SK-N-SH (cell line): ENCODE measurements at regions not wholly inside any gene's neighbourhood (a gene's known extent, or its start where the extent isn't known, plus 50 kb on each side); places are given as distances from the start of the nearest gene placed in this dataset.

ENCODE experiments used
- CTCF ChIA-PET: fragments of 300-600, 350-600 bp; formaldehyde crosslinking; extraction: SDS; loops from one replicate; lab custom pipeline; 2021; lab: Yijun Ruan, JAX
- POLR2A ChIA-PET: fragments of 350-600 bp; sonication (Branson Sonifier 250); formaldehyde crosslinking; extraction: SDS; loops from one replicate; lab custom pipeline; 2020; ENCODE audit warnings: antibody characterized with exemption, inconsistent platforms; lab: Yijun Ruan, JAX
- DNase-seq: peaks from one replicate; pipeline ENCODE4 v3.0.0; 2012
- H2AFZ ChIP-seq: fragments of 200-600 bp; sonication (generic); 2 replicates; pipeline ENCODE4 v1.8.1; 2016; ENCODE audit warnings: antibody characterized with exemption, mild to moderate bottlenecking, low read depth
- H3F3A ChIP-seq: fragments of 200-600 bp; sonication (generic); replicated peaks from 2 replicates; pipeline ENCODE3; 2016; ENCODE audit warnings: antibody characterized with exemption, mild to moderate bottlenecking; ENCODE audit not compliant: insufficient read depth
- H3K27ac ChIP-seq, 2 experiments: fragments of 200-500 bp in 1 of 2; fragments of 200-600 bp in 1 of 2; sonication (Bioruptor generic) in 1 of 2; sonication (generic), shearing (Covaris generic) in 1 of 2; 2 replicates each; pipeline versions ENCODE4 v1.5.1 to v1.6.1; 2014 to 2016; ENCODE audit warnings: low read depth in 2 of 2, inconsistent platforms in 1 of 2, low read length in 1 of 2, mild to moderate bottlenecking in 1 of 2, mixed read lengths in 1 of 2
- H3K27me3 ChIP-seq: fragments of 200-600 bp; sonication (generic), shearing (Covaris generic); 2 replicates; pipeline ENCODE4 v1.6.1; 2016; ENCODE audit warnings: mixed run types; ENCODE audit not compliant: insufficient read depth
- H3K36me3 ChIP-seq, 2 experiments: fragments of 200-500 bp in 1 of 2; fragments of 200-600 bp in 1 of 2; sonication (Bioruptor generic) in 1 of 2; sonication (generic) in 1 of 2; replicated peaks in 1 of 2; 2 replicates each; pipeline versions ENCODE3 to v1.5.1; 2014 to 2016; ENCODE audit warnings: low read length in 1 of 2, mild to moderate bottlenecking in 1 of 2; ENCODE audit not compliant: insufficient read depth in 2 of 2, control insufficient read depth in 1 of 2
- H3K4me1 ChIP-seq, 2 experiments: fragments of 200-500 bp in 1 of 2; fragments of 200-600 bp in 1 of 2; sonication (Bioruptor generic) in 1 of 2; sonication (generic), shearing (Covaris generic) in 1 of 2; 2 replicates each; pipeline versions ENCODE4 v1.5.1 to v1.6.1; 2014 to 2016; ENCODE audit warnings: low read depth in 1 of 2, low read length in 1 of 2, mixed run types in 1 of 2; ENCODE audit not compliant: insufficient read depth in 2 of 2, control insufficient read depth in 1 of 2
- H3K4me2 ChIP-seq: fragments of 200-600 bp; sonication (generic), shearing (Covaris generic); 2 replicates; pipeline ENCODE4 v1.6.1; 2017; ENCODE audit warnings: mixed run types
- H3K4me3 ChIP-seq, 2 experiments: fragments of 200-500 bp in 1 of 2; fragments of 200-600 bp in 1 of 2; sonication (Bioruptor generic) in 1 of 2; sonication (generic), shearing (Covaris generic) in 1 of 2; 2 replicates each; pipeline versions ENCODE4 v1.5.1 to v1.8.1; 2014 to 2016; ENCODE audit warnings: low read depth in 2 of 2, inconsistent platforms in 1 of 2, low read length in 1 of 2, mild to moderate bottlenecking in 1 of 2, mixed read lengths in 1 of 2, moderate library complexity in 1 of 2
- H3K79me2 ChIP-seq: fragments of 200-600 bp; sonication (generic); 2 replicates; pipeline ENCODE4 v1.8.1; 2017; ENCODE audit warnings: mild to moderate bottlenecking; ENCODE audit not compliant: insufficient read depth
- H3K9ac ChIP-seq: fragments of 200-600 bp; sonication (generic); 2 replicates; pipeline ENCODE4 v1.6.1; 2017; ENCODE audit warnings: mixed run types
- H3K9me2 ChIP-seq: fragments of 200-600 bp; sonication (generic); 2 replicates; pipeline ENCODE4 v1.6.1; 2017; ENCODE audit warnings: mixed run types
- H3K9me3 ChIP-seq: fragments of 200-600 bp; sonication (generic); 2 replicates; pipeline ENCODE4 v1.6.1; 2017; ENCODE audit warnings: mixed run types, mild to moderate bottlenecking, moderate library complexity
- H4K20me1 ChIP-seq: fragments of 200-600 bp; sonication (generic); 2 replicates; pipeline ENCODE4 v1.6.1; 2017; ENCODE audit warnings: mild to moderate bottlenecking, mixed run types; ENCODE audit not compliant: insufficient read depth
- EZH2phosphoT487 ChIP-seq: fragments of 200-600 bp; sonication (generic); IDR thresholded peaks from 2 replicates; pipeline ENCODE4 v1.6.1; 2017; ENCODE audit warnings: low read depth, mixed run types, mild to moderate bottlenecking, antibody characterized with exemption, moderate library complexity, borderline replicate concordance
- FOXM1 ChIP-seq: IDR thresholded peaks from 2 replicates; pipeline ENCODE4 v1.4.0; 2012; ENCODE audit warnings: low read depth, mild to moderate bottlenecking
- IRF3 ChIP-seq: fragments of 150-350 bp; IDR thresholded peaks from 2 replicates; pipeline ENCODE4 v1.6.1; 2016; ENCODE audit warnings: mild to moderate bottlenecking, low read depth, low read length
- MEF2A ChIP-seq: IDR thresholded peaks from 2 replicates; pipeline ENCODE4 v1.4.0; 2012; ENCODE audit warnings: low read depth, borderline replicate concordance
- NRF1 ChIP-seq: IDR thresholded peaks from 2 replicates; pipeline ENCODE4 v1.6.1; 2012; ENCODE audit warnings: low read depth, mild to moderate bottlenecking, low read length
- POLR2AphosphoS5 ChIP-seq: IDR thresholded peaks from 2 replicates; pipeline ENCODE4 v1.6.1; 2012; ENCODE audit warnings: low read depth, low read length
- RFX5 ChIP-seq: IDR thresholded peaks from 2 replicates; pipeline ENCODE4 v1.6.1; 2012; ENCODE audit warnings: mild to moderate bottlenecking, improper control_type of control experiment, low read length
- SIN3A ChIP-seq: IDR thresholded peaks from 2 replicates; pipeline ENCODE4 v1.6.1; 2012; ENCODE audit warnings: low read depth, mild to moderate bottlenecking, low read length, moderate library complexity, borderline replicate concordance
- SMC3 ChIP-seq: IDR thresholded peaks from 2 replicates; pipeline ENCODE4 v1.6.1; 2012; ENCODE audit warnings: low read depth, low read length, improper control_type of control experiment
- YY1 ChIP-seq: IDR thresholded peaks from 2 replicates; pipeline ENCODE4 v1.4.0; 2012; ENCODE audit warnings: low read depth, mild to moderate bottlenecking
- WGBS: methylation state at CpG from one replicate; pipeline ENCODE4 v1.1.6; 2017; ENCODE audit warnings: low lambda C conversion rate; 5-methylcytosine and 5-hydroxymethylcytosine counted together
- TF ChIP-seq, protein P1 (sequence below): IDR thresholded peaks from 2 replicates; pipeline ENCODE4; 2012

DNA sequence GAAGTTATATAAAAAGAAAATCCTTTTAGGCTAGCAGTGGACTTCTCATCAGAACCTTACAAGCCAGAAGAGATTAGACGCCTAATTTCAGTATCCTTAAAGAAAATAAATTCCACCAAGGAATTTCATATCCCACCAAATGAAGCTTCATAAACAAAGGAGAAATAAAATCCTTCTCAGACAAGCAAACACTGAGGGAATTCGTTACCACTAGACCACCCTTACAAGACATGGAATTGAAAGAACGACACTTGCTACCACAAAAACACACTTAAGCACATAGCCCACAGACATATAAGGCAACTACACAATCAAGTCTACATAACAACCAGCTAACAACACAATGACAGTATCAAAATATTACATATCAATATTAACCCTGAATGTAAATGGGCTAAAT is 299.2 kb downstream of the TOX3 start:
- POLR2A ChIA-PET: no interaction called here
- H3K36me3 ChIP-seq: no peaks in the 10 kb centered on the region
- TF ChIP-seq NRF1 (no peak), YY1 (no peak), EZH2phosphoT487 (no peak), SMC3 (no peak)
- no peak overlapping the region for H2AFZ ChIP-seq
- H4K20me1 ChIP-seq: no peaks in the 10 kb centered on the region
- no peaks in the 10 kb centered on the region for H3K27me3 ChIP-seq
- H3K4me3 ChIP-seq: no peak overlapping the region
- CTCF ChIA-PET: no interaction called here
- H3K27ac ChIP-seq: no peak overlapping the region
- no peaks in the 10 kb centered on the region for H3K4me1 ChIP-seq
- no peaks in the 10 kb centered on the region for H3K79me2 ChIP-seq
- no peaks in the 10 kb centered on the region for H3K9me2 ChIP-seq
- no peaks in the 10 kb centered on the region for H3K9me3 ChIP-seq
- H3F3A ChIP-seq: no peaks in the 10 kb centered on the region
- H3K4me2 ChIP-seq: no peak overlapping the region
- 23% methylated on average over 3 of the region's 3 CpGs for WGBS
- H3K9ac ChIP-seq: no peak overlapping the region
- DNase-seq: no peak

DNA sequence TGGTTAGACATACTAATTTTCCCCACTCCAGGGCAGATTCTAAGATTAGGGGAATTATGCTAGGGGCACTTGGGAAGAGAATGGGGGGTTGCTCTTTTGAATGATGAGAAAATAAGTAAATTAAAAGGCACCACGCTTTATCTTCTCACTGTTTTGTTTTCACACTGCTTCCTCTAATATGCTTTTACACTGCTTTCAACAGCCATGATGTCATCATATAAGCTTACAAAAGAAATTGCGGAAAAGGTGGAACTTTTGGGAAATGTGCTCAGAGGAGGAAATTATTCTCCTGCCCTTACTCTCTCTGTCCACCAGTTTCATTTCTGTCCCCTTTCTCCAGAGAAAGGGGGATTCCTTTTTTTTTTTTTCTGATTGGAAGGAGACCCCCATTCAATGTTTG is 308.2 kb downstream of the TOX3 start:
- no peaks in the 10 kb centered on the region for H4K20me1 ChIP-seq
- no peaks in the 10 kb centered on the region for H3K4me1 ChIP-seq
- no peaks in the 10 kb centered on the region for H3K27me3 ChIP-seq
- no peak overlapping the region for H3K4me2 ChIP-seq
- H3K9ac ChIP-seq: no peak overlapping the region
- TF ChIP-seq MEF2A: no peak
- TF ChIP-seq POLR2AphosphoS5: no peak
- TF ChIP-seq, protein P1, sequence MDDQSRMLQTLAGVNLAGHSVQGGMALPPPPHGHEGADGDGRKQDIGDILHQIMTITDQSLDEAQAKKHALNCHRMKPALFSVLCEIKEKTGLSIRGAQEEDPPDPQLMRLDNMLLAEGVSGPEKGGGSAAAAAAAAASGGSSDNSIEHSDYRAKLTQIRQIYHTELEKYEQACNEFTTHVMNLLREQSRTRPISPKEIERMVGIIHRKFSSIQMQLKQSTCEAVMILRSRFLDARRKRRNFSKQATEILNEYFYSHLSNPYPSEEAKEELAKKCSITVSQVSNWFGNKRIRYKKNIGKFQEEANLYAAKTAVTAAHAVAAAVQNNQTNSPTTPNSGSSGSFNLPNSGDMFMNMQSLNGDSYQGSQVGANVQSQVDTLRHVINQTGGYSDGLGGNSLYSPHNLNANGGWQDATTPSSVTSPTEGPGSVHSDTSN: no peak
- DNase-seq: no peak
- H3K9me3 ChIP-seq: peaks cover 6% of the 10 kb centered on the region; the same call in 1 of the 2 replicates
- WGBS: 36% methylated on average over 2 of the region's 2 CpGs
- no peak overlapping the region for H3K27ac ChIP-seq
- no peak overlapping the region for H2AFZ ChIP-seq
- no peaks in the 10 kb centered on the region for H3K79me2 ChIP-seq
- H3K4me3 ChIP-seq: no peak overlapping the region
- no peaks in the 10 kb centered on the region for H3K36me3 ChIP-seq
- ChIA-PET CTCF (interaction anchor here (0.7 to 1.0 kb wide), 3 partner anchors 17 to 674 kb away, joined by 3 read pairs; no protein-coding TSS in a partner anchor), POLR2A (no interaction called here)
- no peaks in the 10 kb centered on the region for H3K9me2 ChIP-seq
- no peaks in the 10 kb centered on the region for H3F3A ChIP-seq

GRCh38 chr16:52237823-52238222 is 309.1 kb downstream of the TOX3 start:
- POLR2A ChIA-PET: no interaction called here
- Histone ChIP-seq H3K27ac (no peak overlapping the region), H3K4me2 (no peak overlapping the region), H3K9me3 (peaks cover 6% of the 10 kb centered on the region; the same call in 1 of the 2 replicates), H3K79me2 (no peaks in the 10 kb centered on the region), H3K36me3 (no peaks in the 10 kb centered on the region), H2AFZ (no peak overlapping the region), H3K4me3 (no peak overlapping the region), H3K27me3 (no peaks in the 10 kb centered on the region), H3K9ac (no peak overlapping the region), H3F3A (no peaks in the 10 kb centered on the region), H3K4me1 (no peaks in the 10 kb centered on the region), H4K20me1 (no peaks in the 10 kb centered on the region), H3K9me2 (no peaks in the 10 kb centered on the region)
- no peak for TF ChIP-seq RFX5
- TF ChIP-seq SIN3A: no peak
- no peak for TF ChIP-seq FOXM1
- no peak for TF ChIP-seq IRF3
- TF ChIP-seq POLR2AphosphoS5: no peak
- 19% methylated on average over 8 of the region's 9 CpGs for WGBS
- CTCF ChIA-PET: no interaction called here
- DNase-seq: no peak
